Caco-2 (cell line): ENCODE measurements at regions not wholly inside any gene's neighbourhood (a gene's known extent, or its start where the extent isn't known, plus 50 kb on each side); places are given as distances from the start of the nearest gene placed in this dataset.

Source experiments
- BruUV-seq: library from RNA; stranded (reverse); fragments of 400-500 nt; replicated peaks from 2 replicates; lab custom pipeline; 2021; lab: Mats Ljungman, UMichigan
- CTCF ChIA-PET: fragments of 300-600 bp; sonication (Branson Sonifier 250); formaldehyde crosslinking; loops from one replicate; lab custom pipeline; 2022; ENCODE audit warnings: antibody characterized with exemption; lab: Charles Lee
- POLR2A ChIA-PET: fragments of 300-600 bp; sonication (Branson Sonifier 250); formaldehyde crosslinking; loops from one replicate; lab custom pipeline; 2022; ENCODE audit warnings: antibody characterized with exemption; lab: Charles Lee
- DNase-seq, 2 experiments: peaks; one replicate each; pipeline versions ENCODE4 v3.0.0 to v3.0.0-alpha.2; 2020 to 2022
- H3K27me3 ChIP-seq: replicated peaks from 2 replicates; pipeline ENCODE4 v1.6.0; 2011; ENCODE audit warnings: low read length; ENCODE audit not compliant: control insufficient read depth, insufficient read depth
- H3K36me3 ChIP-seq: 2 replicates; pipeline ENCODE4 v1.5.1; 2011; ENCODE audit warnings: low read length; ENCODE audit not compliant: control insufficient read depth, insufficient read depth
- H3K4me1 ChIP-seq: fragments of 250-450 bp; sonication (Bioruptor Pico); 2 replicates; pipeline ENCODE4 v1.5.1; 2020; ENCODE audit warnings: mild to moderate bottlenecking
- H3K4me3 ChIP-seq: 2 replicates; pipeline ENCODE4 v1.5.1; 2011; ENCODE audit warnings: low read depth, mild to moderate bottlenecking, control low read depth, low read length
- H3K9me3 ChIP-seq: fragments of 250-450 bp; sonication (Bioruptor Pico); 2 replicates; pipeline ENCODE4 v1.5.1; 2020; ENCODE audit warnings: mild to moderate bottlenecking, moderate library complexity
- H3K27ac Mint-ChIP-seq: one replicate; pipeline ENCODE4 v1.8.0; 2022; ENCODE audit warnings: mixed read lengths; ENCODE audit not compliant: unreplicated experiment
- H3K27me3 Mint-ChIP-seq: one replicate; pipeline ENCODE4 v1.8.0; 2022; ENCODE audit warnings: mixed read lengths; ENCODE audit not compliant: insufficient read depth, unreplicated experiment
- H3K36me3 Mint-ChIP-seq: one replicate; pipeline ENCODE4 v1.8.0; 2022; ENCODE audit warnings: mild to moderate bottlenecking, mixed read lengths; ENCODE audit not compliant: insufficient read depth, unreplicated experiment
- H3K4me1 Mint-ChIP-seq: one replicate; pipeline ENCODE4 v1.8.0; 2022; ENCODE audit warnings: low read depth, mixed read lengths; ENCODE audit not compliant: unreplicated experiment
- H3K4me3 Mint-ChIP-seq: one replicate; pipeline ENCODE4 v1.8.0; 2022; ENCODE audit warnings: mild to moderate bottlenecking, moderate library complexity, mixed read lengths; ENCODE audit not compliant: unreplicated experiment
- H3K9me3 Mint-ChIP-seq: one replicate; pipeline ENCODE4 v1.8.0; 2022; ENCODE audit warnings: mixed read lengths; ENCODE audit not compliant: unreplicated experiment
- CTCF ChIP-seq, 2 experiments: fragments of 200-600 bp in 1 of 2; IDR thresholded peaks; 1 replicate in 1 of 2; 2 replicates in 1 of 2; pipeline versions ENCODE4 v1.5.1 to v1.8.0; 2011 to 2022; ENCODE audit warnings: antibody characterized with exemption in 1 of 2, control low read depth in 1 of 2, inconsistent platforms in 1 of 2, low read depth in 1 of 2, low read length in 1 of 2, mild to moderate bottlenecking in 1 of 2, moderate library complexity in 1 of 2; ENCODE audit not compliant: insufficient read depth in 1 of 2, severe bottlenecking in 1 of 2, unreplicated experiment in 1 of 2
- intact Hi-C: fragments of 100-400 bp; cut with micrococcal nuclease; formaldehyde crosslinking; loops from one replicate; pipeline ENCODE4 v1.10.0; 2022; ENCODE audit not compliant: unreplicated experiment

- no TSS peak for BruUV-seq
- no peak overlapping the region for H3K27ac Mint-ChIP-seq
- ChIA-PET CTCF (interaction anchor here (0.5 kb wide), 1 partner anchor 229 kb away, joined by 3 read pairs; no protein-coding TSS in a partner anchor), POLR2A (no interaction called here)
- TF ChIP-seq CTCF (IDR thresholded peaks at IDR 0.05; ENCODE audit: insufficient read depth in 1 of 2, low read depth in 1 of 2, low read length in 1 of 2, severe bottlenecking in 1 of 2, unreplicated experiment in 1 of 2): no peak
- DNase-seq: no peak
- Histone ChIP-seq H3K9me3 (no peaks in the 10 kb centered on the region), H3K36me3 (no peaks in the 10 kb centered on the region), H3K4me1 (peaks cover 10% of the 10 kb centered on the region), H3K27me3 (no peaks in the 10 kb centered on the region), H3K4me3 (no peak overlapping the region)
- no peak overlapping the region for H3K4me3 Mint-ChIP-seq
- H3K9me3 Mint-ChIP-seq: no peaks in the 10 kb centered on the region
- H3K4me1 Mint-ChIP-seq: peaks cover 21% of the 10 kb centered on the region
- peaks cover 6% of the 10 kb centered on the region for H3K36me3 Mint-ChIP-seq
- H3K27me3 Mint-ChIP-seq: no peaks in the 10 kb centered on the region
- intact Hi-C loops: no loop called here
Measured at GRCh38 chr1:109819906-109820305, 56.2 kb upstream of the EPS8L3 start.

- no peak overlapping the region for H3K4me3 Mint-ChIP-seq
- CTCF ChIA-PET: interaction anchor here (0.5 kb wide), 1 partner anchor 230 kb away, joined by 3 read pairs; no protein-coding TSS in a partner anchor
- BruUV-seq: no TSS peak
Measured at GRCh38 chr1:109818988-109819764, 55.5 kb upstream of the EPS8L3 start.

More at GRCh38 chr1:109818988-109819764, 55.5 kb upstream of the EPS8L3 start:
- Mint-ChIP-seq H3K4me1 (peaks cover 16% of the 10 kb centered on the region), H3K9me3 (no peaks in the 10 kb centered on the region), H3K27ac (no peak overlapping the region), H3K27me3 (no peaks in the 10 kb centered on the region), H3K36me3 (peaks cover 6% of the 10 kb centered on the region)
- TF ChIP-seq CTCF (IDR thresholded peaks at IDR 0.05; ENCODE audit: insufficient read depth in 1 of 2, low read depth in 1 of 2, low read length in 1 of 2, severe bottlenecking in 1 of 2, unreplicated experiment in 1 of 2): no peak
- POLR2A ChIA-PET: no interaction called here
- Histone ChIP-seq H3K36me3 (no peaks in the 10 kb centered on the region), H3K9me3 (no peaks in the 10 kb centered on the region), H3K27me3 (no peaks in the 10 kb centered on the region), H3K4me3 (no peak overlapping the region), H3K4me1 (peaks cover 7% of the 10 kb centered on the region)
- intact Hi-C loops: no loop called here
- no peak for DNase-seq
